Liver (tissue), 8 donors: ENCODE measurements at regions not wholly inside any gene's neighbourhood (a gene's known extent, or its start where the extent isn't known, plus 50 kb on each side); places are given as distances from the start of the nearest gene placed in this dataset.

Experiments
- DNase-seq: peaks from one replicate; pipeline ENCODE4 v3.0.0-alpha.2; 2017; ENCODE audit warnings: low spot score
- H3K27ac ChIP-seq, 2 donors: one replicate each; pipeline ENCODE4 v1.7.0; 2013; ENCODE audit warnings: inconsistent platforms in 2 of 2, low read length in 2 of 2, control low read depth in 1 of 2, low read depth in 1 of 2, mild to moderate bottlenecking in 1 of 2
- H3K27me3 ChIP-seq, 4 donors: one replicate each; pipeline versions ENCODE4 v1.6.1 to v1.7.0; 2013; ENCODE audit warnings: low read length in 3 of 4, inconsistent platforms in 1 of 4, mild to moderate bottlenecking in 1 of 4, moderate library complexity in 1 of 4; ENCODE audit not compliant: control insufficient read depth in 4 of 4, insufficient read depth in 4 of 4
- H3K36me3 ChIP-seq, 4 donors: one replicate each; pipeline versions ENCODE4 v1.6.1 to v1.7.0; 2013; ENCODE audit warnings: low read length in 3 of 4, mild to moderate bottlenecking in 3 of 4, low read depth in 1 of 4, moderate library complexity in 1 of 4; ENCODE audit not compliant: control insufficient read depth in 4 of 4, insufficient read depth in 3 of 4
- H3K4me1 ChIP-seq, 4 donors: one replicate each; pipeline versions ENCODE4 v1.6.1 to v1.7.0; 2013; ENCODE audit warnings: low read length in 3 of 4, mild to moderate bottlenecking in 3 of 4, moderate library complexity in 1 of 4; ENCODE audit not compliant: control insufficient read depth in 4 of 4, insufficient read depth in 4 of 4
- H3K4me3 ChIP-seq, 3 donors: one replicate each; pipeline versions ENCODE4 v1.6.1 to v1.7.0; 2013; ENCODE audit warnings: low read length in 3 of 3, control low read depth in 1 of 3, low read depth in 1 of 3, mild to moderate bottlenecking in 1 of 3
- H3K9ac ChIP-seq, 2 donors: one replicate each; pipeline ENCODE4 v1.7.0; 2013; ENCODE audit warnings: low read length in 2 of 2, mild to moderate bottlenecking in 2 of 2, moderate library complexity in 2 of 2, control low read depth in 1 of 2, low read depth in 1 of 2
- H3K9me3 ChIP-seq, 4 donors: one replicate each; pipeline versions ENCODE4 v1.6.1 to v1.7.0; 2013; ENCODE audit warnings: low read length in 3 of 4; ENCODE audit not compliant: control insufficient read depth in 4 of 4
- ATF3 ChIP-seq: IDR thresholded peaks from 2 replicates; pipeline ENCODE4 v1.6.1; 2016; ENCODE audit warnings: antibody characterized with exemption
- CTCF ChIP-seq: fragments of 150-350 bp; IDR thresholded peaks from 2 replicates; pipeline ENCODE4 v1.5.1; 2017; ENCODE audit warnings: improper control_type of control experiment, low read depth, low read length; ENCODE audit not compliant: missing input control
- EGR1 ChIP-seq, 2 donors: IDR thresholded peaks; 2 replicates each; pipeline ENCODE4 v1.6.1; 2016 to 2018; ENCODE audit warnings: antibody characterized with exemption in 2 of 2, low read depth in 2 of 2
- FOXA1 ChIP-seq: IDR thresholded peaks from 2 replicates; pipeline ENCODE4 v1.6.1; 2016; ENCODE audit warnings: antibody characterized with exemption
- FOXA2 ChIP-seq: IDR thresholded peaks from 2 replicates; pipeline ENCODE4 v1.6.1; 2016; ENCODE audit warnings: antibody characterized with exemption
- GABPA ChIP-seq, 2 donors: IDR thresholded peaks in 1 of 2; conservative IDR thresholded peaks in 1 of 2; 2 replicates each; pipeline ENCODE4 v1.6.1; 2016; ENCODE audit warnings: antibody characterized with exemption in 2 of 2, mild to moderate bottlenecking in 1 of 2, moderate library complexity in 1 of 2
- HNF4A ChIP-seq, 2 donors: conservative IDR thresholded peaks; 2 replicates each; pipeline ENCODE4 v1.6.1; 2016; ENCODE audit warnings: antibody characterized with exemption in 2 of 2, mild to moderate bottlenecking in 2 of 2
- HNF4G ChIP-seq: IDR thresholded peaks from 2 replicates; pipeline ENCODE4 v1.6.1; 2016; ENCODE audit warnings: antibody characterized with exemption
- NR2F2 ChIP-seq: IDR thresholded peaks from 2 replicates; pipeline ENCODE4 v1.6.1; 2016; ENCODE audit warnings: antibody characterized with exemption
- RAD21 ChIP-seq, 2 donors: IDR thresholded peaks; 2 replicates each; pipeline ENCODE4 v1.6.1; 2016; ENCODE audit warnings: antibody characterized with exemption in 2 of 2, mild to moderate bottlenecking in 2 of 2
- RXRA ChIP-seq, 2 donors: IDR thresholded peaks; 2 replicates each; pipeline ENCODE4 v1.6.1; 2017 to 2018; ENCODE audit warnings: antibody characterized with exemption in 2 of 2, mild to moderate bottlenecking in 1 of 2
- SP1 ChIP-seq: IDR thresholded peaks from 2 replicates; pipeline ENCODE4 v1.6.1; 2018; ENCODE audit warnings: antibody characterized with exemption, mild to moderate bottlenecking
- TAF1 ChIP-seq: conservative IDR thresholded peaks from 2 replicates; pipeline ENCODE4 v1.6.1; 2016; ENCODE audit warnings: antibody characterized with exemption, mild to moderate bottlenecking
- YY1 ChIP-seq: IDR thresholded peaks from 2 replicates; pipeline ENCODE4 v1.6.1; 2016; ENCODE audit warnings: antibody characterized with exemption, mild to moderate bottlenecking
- WGBS: extraction: QIAGEN DNeasy Blood & Tissue Kit; methylation state at CpG from one replicate; pipeline ENCODE4 v1.1.7; 2013; 5-methylcytosine and 5-hydroxymethylcytosine counted together
- TF ChIP-seq, protein P1 (sequence below): IDR thresholded peaks from 2 replicates; pipeline ENCODE4 v1.6.1; 2016; ENCODE audit warnings: antibody characterized with exemption
- TF ChIP-seq, protein P2 (sequence below): IDR thresholded peaks from 2 replicates; pipeline ENCODE4 v1.6.1; 2016; ENCODE audit warnings: antibody characterized with exemption, mild to moderate bottlenecking
- donor health status: healthy.
- donor health status: healthy.
- donor health status: healthy.
- donor health status: healthy.
- donor health status: healthy.

DNA sequence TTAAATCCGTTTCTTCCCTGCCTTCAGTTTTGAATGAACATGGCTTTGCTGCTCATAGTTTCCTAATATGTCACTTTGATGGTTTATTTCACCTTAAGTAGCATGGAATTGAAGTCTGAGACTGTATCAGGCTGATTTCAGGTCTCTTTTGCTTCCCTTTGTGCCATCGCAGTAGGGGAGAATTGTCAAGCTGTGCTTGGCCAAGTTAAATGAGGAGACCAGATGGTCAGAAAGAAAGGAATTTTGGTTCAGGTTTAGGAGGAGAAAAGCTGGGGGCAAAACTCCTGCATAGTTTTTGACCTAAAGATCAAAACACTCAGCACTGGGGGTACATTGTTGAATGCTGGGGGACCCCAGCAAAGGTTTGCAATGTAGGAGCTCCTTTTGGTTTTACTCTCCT is 398.4 kb downstream of the NUAK1 start:
- Histone ChIP-seq H3K27ac (no peak overlapping the region), H3K9ac (no peak overlapping the region), H3K9me3 (no peaks in the 10 kb centered on the region)

DNA sequence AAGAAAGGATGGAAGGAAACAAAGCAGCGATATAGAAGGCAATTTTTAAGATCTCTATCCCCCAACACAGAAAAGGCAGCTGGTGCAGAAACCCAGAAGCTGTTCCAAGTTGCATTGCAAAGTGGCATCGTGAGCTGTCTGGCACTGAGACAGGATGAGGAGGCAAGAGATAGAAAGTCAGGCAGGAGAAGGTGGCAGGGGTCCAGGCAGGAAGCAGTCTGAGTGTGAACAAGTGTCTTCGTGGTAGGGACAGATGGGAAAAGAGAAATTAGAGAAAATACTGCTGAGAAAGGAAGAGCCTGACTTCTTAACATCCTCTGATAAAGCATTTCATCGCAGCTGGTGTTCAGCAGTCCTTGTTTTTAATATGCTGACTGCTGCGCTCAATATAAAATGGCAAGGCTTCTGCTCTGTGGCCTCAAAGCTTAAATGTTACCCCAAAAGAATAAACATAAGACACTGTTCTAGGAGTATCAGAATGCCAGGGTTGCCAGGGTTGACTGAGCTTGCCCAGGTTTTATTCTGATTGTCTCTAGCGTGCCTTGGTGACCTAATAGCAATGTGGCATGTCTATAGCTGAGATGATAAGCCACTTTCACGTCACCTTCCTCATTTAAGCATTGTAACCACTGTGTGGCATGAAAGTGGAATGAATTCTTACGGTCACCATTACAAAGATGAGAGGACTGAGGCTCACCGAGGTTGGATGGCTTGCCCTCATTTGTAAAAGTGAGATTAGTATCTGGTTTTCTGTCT is 397.6 kb downstream of the NUAK1 start:
- Histone ChIP-seq H3K27me3 (no peaks in the 10 kb centered on the region), H3K4me1 (peaks cover 0 to 9% (median 3%) of the 10 kb centered on the region in 4 donors), H3K36me3 (no peaks in the 10 kb centered on the region), H3K9me3 (no peaks in the 10 kb centered on the region), H3K9ac (no peak overlapping the region), H3K4me3 (no peak overlapping the region), H3K27ac (no peak overlapping the region)
- DNase-seq, result no peak
- TF ChIP-seq NR2F2, result no peak
- no peak for TF ChIP-seq SP1
- TF ChIP-seq RXRA (IDR thresholded peaks at IDR 0.05), result no peak
- TF ChIP-seq YY1, result no peak
- TF ChIP-seq FOXA1, result no peak
- TF ChIP-seq HNF4G, result no peak
- no peak for TF ChIP-seq ATF3
- no peak for TF ChIP-seq RAD21 (IDR thresholded peaks at IDR 0.05)
- TF ChIP-seq, protein P1, sequence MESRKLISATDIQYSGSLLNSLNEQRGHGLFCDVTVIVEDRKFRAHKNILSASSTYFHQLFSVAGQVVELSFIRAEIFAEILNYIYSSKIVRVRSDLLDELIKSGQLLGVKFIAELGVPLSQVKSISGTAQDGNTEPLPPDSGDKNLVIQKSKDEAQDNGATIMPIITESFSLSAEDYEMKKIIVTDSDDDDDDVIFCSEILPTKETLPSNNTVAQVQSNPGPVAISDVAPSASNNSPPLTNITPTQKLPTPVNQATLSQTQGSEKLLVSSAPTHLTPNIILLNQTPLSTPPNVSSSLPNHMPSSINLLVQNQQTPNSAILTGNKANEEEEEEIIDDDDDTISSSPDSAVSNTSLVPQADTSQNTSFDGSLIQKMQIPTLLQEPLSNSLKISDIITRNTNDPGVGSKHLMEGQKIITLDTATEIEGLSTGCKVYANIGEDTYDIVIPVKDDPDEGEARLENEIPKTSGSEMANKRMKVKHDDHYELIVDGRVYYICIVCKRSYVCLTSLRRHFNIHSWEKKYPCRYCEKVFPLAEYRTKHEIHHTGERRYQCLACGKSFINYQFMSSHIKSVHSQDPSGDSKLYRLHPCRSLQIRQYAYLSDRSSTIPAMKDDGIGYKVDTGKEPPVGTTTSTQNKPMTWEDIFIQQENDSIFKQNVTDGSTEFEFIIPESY, result no peak
- TF ChIP-seq CTCF, result no peak
- TF ChIP-seq GABPA (IDR thresholded peaks at IDR 0.05 in 1 of 2, conservative IDR thresholded peaks at IDR 0.05 in 1 of 2), result no peak
- TF ChIP-seq FOXA2, result no peak
- TF ChIP-seq, protein P2, sequence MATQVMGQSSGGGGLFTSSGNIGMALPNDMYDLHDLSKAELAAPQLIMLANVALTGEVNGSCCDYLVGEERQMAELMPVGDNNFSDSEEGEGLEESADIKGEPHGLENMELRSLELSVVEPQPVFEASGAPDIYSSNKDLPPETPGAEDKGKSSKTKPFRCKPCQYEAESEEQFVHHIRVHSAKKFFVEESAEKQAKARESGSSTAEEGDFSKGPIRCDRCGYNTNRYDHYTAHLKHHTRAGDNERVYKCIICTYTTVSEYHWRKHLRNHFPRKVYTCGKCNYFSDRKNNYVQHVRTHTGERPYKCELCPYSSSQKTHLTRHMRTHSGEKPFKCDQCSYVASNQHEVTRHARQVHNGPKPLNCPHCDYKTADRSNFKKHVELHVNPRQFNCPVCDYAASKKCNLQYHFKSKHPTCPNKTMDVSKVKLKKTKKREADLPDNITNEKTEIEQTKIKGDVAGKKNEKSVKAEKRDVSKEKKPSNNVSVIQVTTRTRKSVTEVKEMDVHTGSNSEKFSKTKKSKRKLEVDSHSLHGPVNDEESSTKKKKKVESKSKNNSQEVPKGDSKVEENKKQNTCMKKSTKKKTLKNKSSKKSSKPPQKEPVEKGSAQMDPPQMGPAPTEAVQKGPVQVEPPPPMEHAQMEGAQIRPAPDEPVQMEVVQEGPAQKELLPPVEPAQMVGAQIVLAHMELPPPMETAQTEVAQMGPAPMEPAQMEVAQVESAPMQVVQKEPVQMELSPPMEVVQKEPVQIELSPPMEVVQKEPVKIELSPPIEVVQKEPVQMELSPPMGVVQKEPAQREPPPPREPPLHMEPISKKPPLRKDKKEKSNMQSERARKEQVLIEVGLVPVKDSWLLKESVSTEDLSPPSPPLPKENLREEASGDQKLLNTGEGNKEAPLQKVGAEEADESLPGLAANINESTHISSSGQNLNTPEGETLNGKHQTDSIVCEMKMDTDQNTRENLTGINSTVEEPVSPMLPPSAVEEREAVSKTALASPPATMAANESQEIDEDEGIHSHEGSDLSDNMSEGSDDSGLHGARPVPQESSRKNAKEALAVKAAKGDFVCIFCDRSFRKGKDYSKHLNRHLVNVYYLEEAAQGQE, result no peak
- TF ChIP-seq TAF1, result no peak
- 55% methylated on average over 9 of the region's 9 CpGs for WGBS

More for the DNA sequence above, 398.4 kb downstream of the NUAK1 start:
- Histone ChIP-seq H3K36me3 (no peaks in the 10 kb centered on the region), H3K4me1 (peaks cover 0 to 9% (median 3%) of the 10 kb centered on the region in 4 donors), H3K4me3 (no peak overlapping the region), H3K27me3 (no peaks in the 10 kb centered on the region)
- TF ChIP-seq GABPA (IDR thresholded peaks at IDR 0.05 in 1 of 2, conservative IDR thresholded peaks at IDR 0.05 in 1 of 2) (no peak), HNF4A (conservative IDR thresholded peaks at IDR 0.05) (no peak), EGR1 (IDR thresholded peaks at IDR 0.05; ENCODE audit: low read depth in 2 of 2) (no peak)
- 83% methylated on average over 2 of the region's 2 CpGs for WGBS
- no peak for DNase-seq
